T-helper 1 cell treated with Interleukin-12 subunit alpha and Interleukin-12 subunit beta and Interleukin-4 antibody, amounts not matched to agents 30 ng/mL and 1 ng/mL, for 36 hours (primary cell): ENCODE measurements at regions not wholly inside any gene's neighbourhood (a gene's known extent, or its start where the extent isn't known, plus 50 kb on each side); places are given as distances from the start of the nearest gene placed in this dataset.

ENCODE experiments used
- intact Hi-C: fragments of 100-400 bp; cut with micrococcal nuclease; formaldehyde crosslinking; loops from one replicate; pipeline ENCODE4 v1.15.1; 2024

- intact Hi-C loops: no loop called here
Observed at GRCh38 chr2:67221266-67221665, 175.9 kb upstream of the ETAA1 start.

GRCh38 chr2:67225287-67225973, 171.7 kb upstream of the ETAA1 start:
- intact Hi-C loops: no loop called here

GRCh38 chr2:67229706-67230105, 167.4 kb upstream of the ETAA1 start:
- intact Hi-C loops: no loop called here

GRCh38 chr2:67232936-67233335, 164.2 kb upstream of the ETAA1 start:
- intact Hi-C loops: no loop called here

DNA sequence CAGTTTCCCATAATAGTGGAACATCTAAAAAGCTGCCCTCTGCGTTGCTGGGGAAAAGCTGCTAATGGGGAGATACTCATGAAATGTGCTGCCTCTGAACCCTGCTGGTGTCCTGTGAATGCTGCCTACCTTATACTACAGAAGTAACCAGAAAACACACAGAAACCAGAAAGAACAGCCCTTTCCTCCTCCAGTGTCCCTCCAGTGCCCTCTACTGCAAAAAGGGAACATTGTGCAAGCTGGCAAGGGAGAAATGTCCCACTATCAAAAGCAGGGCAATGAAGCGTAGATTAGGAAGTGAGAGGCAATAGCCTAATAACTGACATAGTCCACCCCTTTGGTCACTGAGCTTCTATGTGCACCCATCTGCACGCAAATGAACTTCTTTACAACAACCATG, 162.7 kb upstream of the ETAA1 start:
- intact Hi-C loops: no loop called here

- intact Hi-C loops: no loop called here
Observed at GRCh38 chr2:67237288-67237687, 159.8 kb upstream of the ETAA1 start.

DNA sequence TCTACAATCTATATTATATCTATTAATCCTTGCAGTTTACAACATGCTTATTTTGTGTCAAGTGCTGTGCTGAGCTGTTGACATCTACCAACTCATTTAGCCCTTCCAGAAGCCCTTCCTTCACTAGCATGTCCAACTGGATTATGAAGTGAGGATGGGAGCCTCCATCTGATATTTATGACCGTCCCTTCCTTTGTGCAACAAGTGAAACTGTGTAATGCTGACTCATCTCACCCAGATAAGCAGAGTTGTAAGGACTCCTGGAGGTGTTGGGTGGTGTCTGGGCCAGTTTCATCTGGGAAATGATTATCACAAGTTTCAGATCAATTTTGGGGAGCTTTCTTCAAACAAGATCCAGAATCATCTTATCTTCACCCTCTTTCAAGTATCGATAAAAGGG, 156.6 kb upstream of the ETAA1 start:
- intact Hi-C loops: no loop called here

DNA sequence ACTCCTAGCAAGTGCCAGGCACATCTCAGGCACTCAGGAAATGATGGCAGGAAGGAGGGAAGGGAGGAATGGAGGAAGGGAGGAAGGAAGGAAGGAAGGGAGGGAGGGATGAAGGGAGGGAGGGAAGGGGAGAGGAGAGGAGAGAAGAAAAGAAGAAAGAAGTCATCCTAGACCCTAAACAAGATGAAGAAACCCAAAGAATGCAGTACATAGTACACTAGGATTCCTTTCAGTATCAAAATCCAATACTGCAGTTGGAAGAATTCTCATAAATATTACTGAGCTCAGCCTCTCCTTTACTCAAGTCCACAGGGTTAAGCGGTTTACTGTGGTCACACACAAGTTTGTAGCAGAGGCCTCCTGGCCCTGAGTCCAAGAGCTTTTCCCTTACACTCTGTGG, 155.7 kb upstream of the ETAA1 start:
- intact Hi-C loops: no loop called here

DNA sequence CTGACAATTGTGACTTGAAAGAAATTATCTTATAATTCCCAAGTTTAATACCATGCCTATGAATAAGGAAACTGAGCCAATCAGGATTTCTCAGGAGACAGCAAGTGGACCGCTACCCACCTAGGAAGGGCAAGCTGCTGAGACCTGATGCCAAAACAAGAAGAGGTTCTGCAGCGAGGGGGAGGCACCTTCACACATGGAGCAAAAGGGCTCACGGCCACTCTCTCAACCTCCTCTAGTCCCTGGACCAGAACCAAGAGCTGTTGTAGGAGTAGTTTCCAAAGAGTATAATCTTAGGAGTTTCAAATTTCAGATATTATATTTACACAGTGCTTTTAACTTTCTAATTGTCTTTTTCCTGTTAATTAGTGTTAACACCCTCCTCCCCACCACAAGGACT, 154.7 kb upstream of the ETAA1 start:
- intact Hi-C loops: no loop called here

DNA sequence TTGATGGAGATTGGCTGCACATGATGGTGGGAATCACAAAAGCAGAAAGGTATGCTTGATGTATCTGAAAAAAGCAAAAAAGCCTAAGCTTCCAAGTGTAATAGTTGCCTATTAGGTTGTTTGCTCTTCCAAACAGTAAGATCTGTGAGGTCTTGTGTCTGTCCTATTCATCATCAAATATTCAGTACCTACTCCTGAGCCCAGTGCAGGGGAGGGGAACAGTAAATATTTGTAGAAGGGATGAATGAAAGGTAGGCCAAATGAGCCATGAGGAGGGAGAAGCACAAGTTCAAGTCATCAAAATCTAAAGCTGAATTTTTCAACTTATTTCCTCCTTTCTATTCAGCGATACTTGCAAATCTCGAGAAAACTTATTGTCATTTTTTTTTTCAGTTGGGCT, 153.2 kb upstream of the ETAA1 start:
- intact Hi-C loops: no loop called here

- intact Hi-C loops: no loop called here
Observed at GRCh38 chr2:67246791-67247190, 150.3 kb upstream of the ETAA1 start.

DNA sequence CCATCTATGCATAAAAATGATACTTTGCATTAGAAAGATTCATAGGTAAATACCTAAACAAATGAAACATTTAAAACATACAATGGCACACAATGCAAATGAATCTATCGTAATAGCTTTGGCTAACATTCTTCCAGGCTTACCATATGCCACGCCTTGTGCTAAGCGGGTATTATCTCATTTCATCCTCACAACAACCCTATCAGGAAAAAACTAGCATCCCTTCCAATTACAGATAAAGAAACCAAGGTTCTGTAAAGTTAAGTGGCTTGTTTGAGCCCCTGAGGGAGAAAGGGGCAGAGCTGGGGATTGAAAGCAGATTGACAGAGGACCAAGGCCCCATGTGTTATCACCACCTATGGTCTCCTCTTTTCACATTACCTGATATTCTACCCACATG, 145.4 kb upstream of the ETAA1 start:
- intact Hi-C loops: no loop called here

GRCh38 chr2:67255933-67256615, 141.1 kb upstream of the ETAA1 start:
- intact Hi-C loops: no loop called here

DNA sequence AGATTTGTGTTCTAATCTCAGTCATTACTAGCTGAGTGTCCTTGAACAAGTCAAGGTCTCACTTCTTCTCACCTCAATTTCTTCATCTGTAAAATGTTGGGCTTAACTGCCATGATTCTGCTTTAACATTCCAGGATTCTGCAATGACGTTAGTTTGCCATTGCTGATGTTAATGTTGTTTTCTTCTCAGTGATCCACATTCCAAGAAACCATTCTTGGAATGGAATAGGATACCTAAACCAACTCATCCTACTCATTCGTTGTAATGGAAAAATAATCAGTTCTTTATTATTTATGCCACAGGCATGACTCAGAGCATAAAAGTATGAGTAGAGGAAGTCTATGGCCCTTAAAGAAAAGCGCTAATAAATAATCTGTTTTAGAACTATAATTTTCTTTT, 140.2 kb upstream of the ETAA1 start:
- intact Hi-C loops: no loop called here

- intact Hi-C loops: no loop called here
Observed at GRCh38 chr2:67258122-67258521, 139.0 kb upstream of the ETAA1 start.

- intact Hi-C loops: no loop called here
Observed at GRCh38 chr2:67258831-67259230, 138.3 kb upstream of the ETAA1 start.

- intact Hi-C loops: no loop called here
Observed at GRCh38 chr2:67259556-67260342, 137.4 kb upstream of the ETAA1 start.

- intact Hi-C loops: no loop called here
Observed at GRCh38 chr2:67260343-67261277, 136.5 kb upstream of the ETAA1 start.

GRCh38 chr2:67267241-67267640, 129.9 kb upstream of the ETAA1 start:
- intact Hi-C loops: no loop called here

- intact Hi-C loops: no loop called here
Observed at GRCh38 chr2:67268797-67269196, 128.3 kb upstream of the ETAA1 start.

- intact Hi-C loops: no loop called here
Observed at GRCh38 chr2:67272195-67272594, 124.9 kb upstream of the ETAA1 start.
